ENCODE measurements at regions not wholly inside any gene's neighbourhood (a gene's known extent, or its start where the extent isn't known, plus 50 kb on each side); places are given as distances from the start of the nearest gene placed in this dataset.
A peak's percentile ranks its signal among the peaks of the same experiment; 100 is the strongest.

- no peaks in the 10 kb centered on the region for H3K27me3 ChIP-seq
- H3K4me3 ChIP-seq = no peak overlapping the region
- H3K36me3 ChIP-seq = no peaks in the 10 kb centered on the region
- intact Hi-C loops (cut with DNase I) = no loop called here
- TF ChIP-seq CTCF (IDR thresholded peaks at IDR 0.05) = no peak
- no peak for DNase-seq
- no peak for ATAC-seq
- H3K27ac ChIP-seq = no peak overlapping the region
- no peaks in the 10 kb centered on the region for H3K9me3 ChIP-seq
- no peaks in the 10 kb centered on the region for H3K4me1 ChIP-seq
These were observed 358.3 kb upstream of the IRX1 start for GRCh38 chr5:3237276-3237868.

- no peaks in the 10 kb centered on the region for H3K36me3 ChIP-seq
- H3K27me3 ChIP-seq = no peaks in the 10 kb centered on the region
- intact Hi-C loops (cut with DNase I) = no loop called here
- no peak for ATAC-seq
- H3K9me3 ChIP-seq = no peaks in the 10 kb centered on the region
- TF ChIP-seq CTCF (IDR thresholded peaks at IDR 0.05) = no peak
- DNase-seq = no peak
- no peaks in the 10 kb centered on the region for H3K4me1 ChIP-seq
- no peak overlapping the region for H3K27ac ChIP-seq
- no peak overlapping the region for H3K4me3 ChIP-seq
These were observed 361.1 kb upstream of the IRX1 start for GRCh38 chr5:3234566-3234965.

- Histone ChIP-seq H3K9me3 (no peaks in the 10 kb centered on the region), H3K27ac (no peak overlapping the region), H3K4me1 (no peaks in the 10 kb centered on the region), H3K4me3 (no peak overlapping the region), H3K27me3 (no peaks in the 10 kb centered on the region), H3K36me3 (no peaks in the 10 kb centered on the region)
- no peak for DNase-seq
- no peak for ATAC-seq
- TF ChIP-seq CTCF (IDR thresholded peaks at IDR 0.05) = no peak
- intact Hi-C loops (cut with DNase I) = no loop called here
These were observed 364.7 kb upstream of the IRX1 start for GRCh38 chr5:3230941-3231340.

- Histone ChIP-seq H3K9me3 (no peaks in the 10 kb centered on the region), H3K36me3 (no peaks in the 10 kb centered on the region), H3K27me3 (no peaks in the 10 kb centered on the region), H3K27ac (no peak overlapping the region), H3K4me1 (no peaks in the 10 kb centered on the region), H3K4me3 (no peak overlapping the region)
- ATAC-seq (no peak), DNase-seq (no peak)
- intact Hi-C loops (cut with DNase I) = no loop called here
- TF ChIP-seq CTCF (IDR thresholded peaks at IDR 0.05) = no peak
These were observed 365.4 kb upstream of the IRX1 start for GRCh38 chr5:3230254-3230653.

GRCh38 chr5:3226196-3226920 is 369.3 kb upstream of the IRX1 start:
- intact Hi-C loops (cut with DNase I) = no loop called here
- DNase-seq = no peak
- Histone ChIP-seq H3K9me3 (no peaks in the 10 kb centered on the region), H3K36me3 (no peaks in the 10 kb centered on the region), H3K4me1 (no peaks in the 10 kb centered on the region), H3K4me3 (no peak overlapping the region), H3K27me3 (no peaks in the 10 kb centered on the region), H3K27ac (no peak overlapping the region)
- TF ChIP-seq CTCF (IDR thresholded peaks at IDR 0.05) = no peak
- peak; percentile 35 for ATAC-seq

All from upper lobe of right lung (tissue), 1 donor.